HG03469 (cell line): ENCODE measurements at regions not wholly inside any gene's neighbourhood (a gene's known extent, or its start where the extent isn't known, plus 50 kb on each side); places are given as distances from the start of the nearest gene placed in this dataset.
"Not testable (repeated sequence)": the region's sequence is repeated elsewhere in the genome, so short reads cannot be mapped to it uniquely, and the experiment has no call there.

Experiments used
- ATAC-seq: cut with Tn5 transposase; IDR thresholded peaks from one replicate; pipeline ENCODE4 v1.9.1; 2021; ENCODE audit warnings: mild to moderate bottlenecking, moderate library complexity, moderate number of reproducible peaks; ENCODE audit not compliant: unreplicated experiment

GRCh38 chr5:82720213-82721086, 356.7 kb downstream of the TMEM167A start:
- no peak for ATAC-seq

GRCh38 chr5:82719368-82719767, 357.8 kb downstream of the TMEM167A start:
- peak; percentile 84 for ATAC-seq

GRCh38 chr5:82717738-82718137, 359.5 kb downstream of the TMEM167A start:
- no peak for ATAC-seq

GRCh38 chr5:82714732-82715131, 362.5 kb downstream of the TMEM167A start:
- not testable (repeated sequence) for ATAC-seq

GRCh38 chr5:82713811-82714210, 363.4 kb downstream of the TMEM167A start:
- ATAC-seq = no peak

- no peak for ATAC-seq
These were observed 369.5 kb downstream of the TMEM167A start for GRCh38 chr5:82707741-82708140.

DNA sequence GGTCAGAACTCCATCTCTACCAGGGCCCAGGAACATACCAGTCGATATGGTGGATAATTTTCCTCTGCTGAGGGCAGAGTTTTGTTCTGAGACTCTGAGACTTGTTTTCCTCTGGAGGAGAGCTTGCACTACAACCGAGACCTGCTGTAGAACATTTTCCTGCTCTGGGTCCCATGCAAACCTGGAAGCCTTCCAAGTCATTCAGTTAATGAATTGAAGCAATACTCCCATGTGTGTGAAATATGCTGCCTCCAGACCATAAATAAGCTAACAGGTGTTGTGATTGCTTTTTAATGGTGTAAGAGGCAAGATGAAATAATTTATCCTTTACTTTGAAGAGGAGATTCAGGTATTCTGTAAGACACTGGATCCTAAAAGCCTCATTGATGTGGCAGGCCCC, 372.8 kb downstream of the TMEM167A start:
- ATAC-seq = no peak

DNA sequence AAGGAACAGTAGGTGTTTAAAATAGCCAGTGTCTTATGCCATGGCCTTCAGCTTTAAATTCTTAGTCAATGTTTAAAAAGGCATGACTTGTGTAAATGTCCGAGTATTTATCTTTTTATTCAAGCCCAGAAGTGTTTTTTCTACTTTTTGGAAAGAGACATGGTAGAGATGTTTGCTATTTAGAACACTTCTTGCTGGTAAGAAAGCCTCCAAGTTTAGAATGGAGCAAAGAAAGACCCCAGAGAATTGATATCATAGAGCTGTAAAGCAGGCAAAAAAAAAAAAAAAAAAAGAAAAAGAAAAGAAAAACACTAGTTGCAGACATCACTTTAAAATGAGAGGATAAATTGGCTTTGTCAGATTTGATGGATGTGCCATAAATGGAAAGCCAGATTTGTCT, 375.1 kb downstream of the TMEM167A start:
- no peak for ATAC-seq

DNA sequence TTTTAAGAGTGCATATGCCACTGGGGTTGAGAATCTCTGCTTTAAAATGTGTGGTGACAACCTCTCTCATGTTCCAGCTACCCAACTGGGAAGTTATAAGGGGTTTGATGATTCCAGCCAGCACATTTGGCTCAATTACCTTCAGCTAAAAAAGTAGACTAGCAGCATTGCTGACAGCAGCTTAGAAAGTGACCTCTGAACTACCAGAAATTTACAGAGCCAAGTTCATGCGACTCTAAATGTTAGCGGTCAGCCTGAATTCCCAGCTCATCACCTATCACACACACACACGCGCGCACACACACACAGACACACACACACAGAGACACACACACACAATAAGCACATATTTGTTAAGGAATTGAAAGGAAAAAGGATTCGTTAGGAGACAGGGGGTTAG, 377.5 kb downstream of the TMEM167A start:
- no peak for ATAC-seq

DNA sequence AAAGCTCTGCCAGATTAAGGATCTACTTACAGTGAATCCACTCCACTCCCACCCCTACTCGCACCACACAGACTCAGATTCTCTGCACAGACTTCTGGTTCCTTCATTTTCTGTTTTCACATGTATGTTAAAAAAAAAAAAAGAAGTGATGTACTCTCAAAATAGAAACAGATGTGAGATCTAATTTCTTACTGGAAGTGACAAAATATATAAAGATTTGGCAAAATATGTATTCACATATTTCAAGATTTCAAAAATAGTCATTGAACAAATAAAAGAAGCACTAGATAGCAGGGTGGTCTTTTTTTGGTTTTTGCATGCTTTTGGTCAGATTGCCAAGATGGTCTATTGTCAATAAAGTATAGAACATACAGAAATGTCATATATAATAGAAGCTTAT, 379.2 kb downstream of the TMEM167A start:
- ATAC-seq = no peak

- ATAC-seq = no peak
These were observed 382.4 kb downstream of the TMEM167A start for GRCh38 chr5:82694711-82695285.

DNA sequence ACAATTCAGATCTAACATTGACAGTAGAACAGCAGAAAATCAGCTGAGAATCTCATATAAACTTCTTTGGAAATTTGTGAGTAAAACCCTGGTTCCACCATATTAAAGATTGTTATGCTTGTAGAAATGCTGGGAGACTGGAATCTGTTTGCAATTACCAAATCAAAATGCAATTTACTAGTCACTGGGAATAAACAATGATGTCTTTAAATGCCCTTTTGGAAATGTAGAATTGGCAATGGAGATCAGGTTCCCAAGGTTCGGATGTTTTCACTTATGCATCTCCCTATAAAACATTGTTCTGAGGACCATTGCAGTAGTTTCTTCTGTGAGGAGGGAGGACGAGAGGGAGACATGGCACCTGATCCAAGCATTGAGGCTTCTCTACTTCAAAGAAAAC, 384.4 kb downstream of the TMEM167A start:
- ATAC-seq = no peak

- ATAC-seq = no peak
These were observed 392.5 kb downstream of the TMEM167A start for GRCh38 chr5:82684659-82685058.

- ATAC-seq = no peak
These were observed 393.0 kb downstream of the TMEM167A start for GRCh38 chr5:82684165-82684564.

GRCh38 chr5:82679660-82680059, 397.5 kb downstream of the TMEM167A start:
- no peak for ATAC-seq

DNA sequence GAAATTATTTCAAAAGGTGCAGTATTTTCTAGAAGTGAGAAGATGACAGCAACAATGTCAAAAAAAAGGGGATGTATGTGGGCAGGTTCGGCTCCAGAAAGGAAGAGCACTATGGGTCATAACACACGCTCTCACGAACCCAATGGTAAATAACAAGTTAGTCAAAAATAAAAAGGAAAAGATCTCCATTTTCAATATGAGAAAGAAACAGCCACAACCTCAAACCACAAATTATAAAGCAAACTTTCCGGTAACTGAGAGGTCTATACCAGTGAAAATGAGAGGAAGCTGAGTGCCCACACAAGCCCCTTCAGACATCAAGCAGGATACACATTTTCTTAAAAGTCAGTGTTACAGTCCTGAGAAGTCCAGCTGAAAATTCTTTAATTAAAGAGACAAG, 398.5 kb upstream of the RPS23 start:
- ATAC-seq = peak; percentile 75

GRCh38 chr5:82674671-82675070, 396.5 kb upstream of the RPS23 start:
- no peak for ATAC-seq

- ATAC-seq = no peak
These were observed 395.1 kb upstream of the RPS23 start for GRCh38 chr5:82673057-82673809.

GRCh38 chr5:82670692-82671091, 392.5 kb upstream of the RPS23 start:
- no peak for ATAC-seq

GRCh38 chr5:82669720-82670119, 391.6 kb upstream of the RPS23 start:
- ATAC-seq = no peak

DNA sequence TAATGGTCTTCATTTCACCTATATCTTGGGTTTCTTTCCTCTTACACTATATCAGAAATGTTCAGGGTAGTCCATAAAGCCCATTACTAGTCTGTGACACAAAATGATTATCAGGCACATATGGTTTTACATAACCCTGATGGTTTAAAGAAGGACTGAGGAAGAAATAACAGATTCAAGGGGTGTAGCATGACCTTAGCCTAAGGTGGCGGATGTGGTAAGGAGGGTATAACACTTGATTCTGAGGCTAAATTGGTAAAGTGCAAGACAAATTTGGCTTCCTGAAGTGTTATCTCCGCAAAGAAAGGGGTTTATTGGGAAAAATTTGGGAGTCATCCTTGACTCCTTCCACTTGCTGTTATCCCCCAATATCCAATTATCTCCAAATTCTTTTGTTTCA, 388.2 kb upstream of the RPS23 start:
- ATAC-seq = no peak

- no peak for ATAC-seq
These were observed 386.6 kb upstream of the RPS23 start for GRCh38 chr5:82664732-82665131.
